K562 (cell line): ENCODE measurements at regions not wholly inside any gene's neighbourhood (a gene's known extent, or its start where the extent isn't known, plus 50 kb on each side); places are given as distances from the start of the nearest gene placed in this dataset.

Source experiments
- BRF1 ChIP-seq: IDR thresholded peaks from 3 replicates; pipeline ENCODE4 v1.6.1; 2011; ENCODE audit warnings: borderline replicate concordance, mild to moderate bottlenecking; ENCODE audit not compliant: insufficient read length; ENCODE audit errors: extremely low read depth
- CCAR2 ChIP-seq: fragments of 200-400 bp; formaldehyde crosslinking; IDR thresholded peaks from 2 replicates; pipeline ENCODE4 v1.6.1; 2017; ENCODE audit warnings: mild to moderate bottlenecking, low read depth, low read length
- CREB1 ChIP-seq, 2 experiments: sonication (generic) in 1 of 2; formaldehyde crosslinking in 1 of 2; IDR thresholded peaks; 2 replicates each; pipeline versions ENCODE4 v1.6.1 to v1.8.0; 2012 to 2022; ENCODE audit warnings: inconsistent platforms in 1 of 2, mild to moderate bottlenecking in 1 of 2, missing genetic modification reagents in 1 of 2, moderate library complexity in 1 of 2
- CTCF ChIP-seq, 3 experiments: IDR thresholded peaks in 2 of 3; conservative IDR thresholded peaks in 1 of 3; 2 replicates each; pipeline ENCODE4 v1.5.1; 2011 to 2012; ENCODE audit warnings: low read length in 3 of 3, mild to moderate bottlenecking in 3 of 3, control low read depth in 2 of 3, improper control_type of control experiment in 1 of 3, inconsistent platforms in 1 of 3, low read depth in 1 of 3, mixed read lengths in 1 of 3, moderate library complexity in 1 of 3; ENCODE audit not compliant: insufficient read depth in 2 of 3
- GABPA ChIP-seq: fragments of 200-800 bp; sonication (Bioruptor generic); conservative IDR thresholded peaks from 2 replicates; pipeline ENCODE4 v1.6.1; 2016; ENCODE audit warnings: low read depth, missing genetic modification characterization, missing compliant biosample characterization
- MEF2D ChIP-seq: conservative IDR thresholded peaks from 2 replicates; pipeline ENCODE4 v1.6.1; 2016; ENCODE audit warnings: low read depth, missing genetic modification characterization, missing compliant biosample characterization
- PHB2 ChIP-seq: fragments of 450-650 bp; IDR thresholded peaks from 2 replicates; pipeline ENCODE4 v1.6.1; 2017; ENCODE audit warnings: low read depth
- POU5F1 ChIP-seq: fragments of 150-350 bp; IDR thresholded peaks from 2 replicates; pipeline ENCODE4 v1.6.1; 2014; ENCODE audit warnings: borderline replicate concordance, low read length, low read depth, mild to moderate bottlenecking; ENCODE audit not compliant: partially characterized antibody

- TF ChIP-seq BRF1 = no peak
- TF ChIP-seq PHB2 = no peak
- no peak for TF ChIP-seq CCAR2
- TF ChIP-seq CTCF (IDR thresholded peaks at IDR 0.05 in 2 of 3, conservative IDR thresholded peaks at IDR 0.05 in 1 of 3; ENCODE audit: insufficient read depth in 2 of 3, low read depth in 1 of 3, low read length in 3 of 3) = no peak
- TF ChIP-seq CREB1 (IDR thresholded peaks at IDR 0.05) = no peak
- TF ChIP-seq CREB1 (CRISPR knock-in tag; IDR thresholded peaks at IDR 0.05) = no peak
- no peak for TF ChIP-seq POU5F1
- no peak for TF ChIP-seq MEF2D (tag)
- no peak for TF ChIP-seq GABPA
Measured at GRCh38 chr10:64062793-64063192, 541.6 kb downstream of the REEP3 start.
